Non-pigmented ciliary epithelial cell (primary cell): ENCODE measurements at regions not wholly inside any gene's neighbourhood (a gene's known extent, or its start where the extent isn't known, plus 50 kb on each side); places are given as distances from the start of the nearest gene placed in this dataset.
"Not testable (repeated sequence)": the region's sequence is repeated elsewhere in the genome, so short reads cannot be mapped to it uniquely, and the experiment has no call there.

Source experiments
- DNase-seq: peaks from one replicate; pipeline ENCODE4 v3.0.0-alpha.2; 2010; ENCODE audit warnings: low read depth

DNA sequence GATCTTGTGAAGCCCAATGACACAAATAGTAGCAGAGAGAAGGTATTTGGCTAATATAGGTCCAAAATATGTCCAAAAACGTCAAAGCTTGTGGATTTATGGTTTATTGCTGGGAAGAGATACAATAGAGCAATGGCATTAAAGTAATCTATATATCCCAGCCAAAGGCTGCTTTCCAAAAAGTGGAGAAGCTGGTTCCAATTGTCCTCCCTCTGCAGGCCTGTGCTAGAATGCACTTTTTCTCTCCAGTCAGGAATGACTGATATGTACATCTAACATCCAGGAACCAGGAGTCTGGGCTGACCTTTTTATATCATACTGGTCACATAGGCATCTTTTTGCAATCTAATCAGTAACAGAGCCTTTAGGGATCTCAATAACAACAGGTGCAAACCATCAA is 167.1 kb upstream of the FAM3C start:
- DNase-seq, result no peak

DNA sequence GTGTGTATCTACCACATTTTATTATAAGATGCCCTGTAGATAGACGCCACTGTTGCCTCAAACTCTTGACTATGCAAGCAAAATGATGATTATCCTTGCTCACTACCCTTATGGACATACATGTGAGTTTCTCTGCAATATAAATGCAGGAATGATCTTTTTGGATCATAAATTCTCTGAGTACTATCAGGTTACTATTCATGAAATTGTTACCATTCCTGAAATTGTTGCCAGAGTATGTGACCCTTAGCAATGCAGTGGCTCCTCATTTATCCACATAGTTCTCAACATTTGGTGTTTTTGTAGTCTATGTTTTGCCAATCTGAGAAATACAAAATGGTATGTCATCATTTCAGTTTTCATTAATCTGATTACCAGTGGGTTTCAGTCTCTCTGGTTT is 166.2 kb upstream of the FAM3C start:
- DNase-seq, result peak; percentile 24

DNA sequence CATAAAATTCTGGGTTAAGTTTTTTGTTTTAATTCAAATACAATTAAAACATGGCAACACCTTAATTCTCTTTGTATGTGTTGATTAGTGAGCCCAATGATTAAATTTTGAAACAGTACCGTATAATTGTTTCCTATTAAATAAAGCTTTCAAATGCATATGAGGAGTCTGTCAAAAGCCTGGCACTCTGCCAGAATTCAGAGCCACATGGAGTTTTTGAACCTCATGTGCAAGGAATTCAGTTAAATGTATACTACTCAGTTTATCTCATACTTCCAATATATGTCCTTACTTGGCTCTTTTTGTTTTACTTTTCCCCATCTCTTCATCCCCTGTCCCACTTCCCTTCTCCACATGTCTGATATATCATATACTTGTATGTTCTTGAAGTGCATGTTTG is 165.6 kb upstream of the FAM3C start:
- DNase-seq, result no peak

DNA sequence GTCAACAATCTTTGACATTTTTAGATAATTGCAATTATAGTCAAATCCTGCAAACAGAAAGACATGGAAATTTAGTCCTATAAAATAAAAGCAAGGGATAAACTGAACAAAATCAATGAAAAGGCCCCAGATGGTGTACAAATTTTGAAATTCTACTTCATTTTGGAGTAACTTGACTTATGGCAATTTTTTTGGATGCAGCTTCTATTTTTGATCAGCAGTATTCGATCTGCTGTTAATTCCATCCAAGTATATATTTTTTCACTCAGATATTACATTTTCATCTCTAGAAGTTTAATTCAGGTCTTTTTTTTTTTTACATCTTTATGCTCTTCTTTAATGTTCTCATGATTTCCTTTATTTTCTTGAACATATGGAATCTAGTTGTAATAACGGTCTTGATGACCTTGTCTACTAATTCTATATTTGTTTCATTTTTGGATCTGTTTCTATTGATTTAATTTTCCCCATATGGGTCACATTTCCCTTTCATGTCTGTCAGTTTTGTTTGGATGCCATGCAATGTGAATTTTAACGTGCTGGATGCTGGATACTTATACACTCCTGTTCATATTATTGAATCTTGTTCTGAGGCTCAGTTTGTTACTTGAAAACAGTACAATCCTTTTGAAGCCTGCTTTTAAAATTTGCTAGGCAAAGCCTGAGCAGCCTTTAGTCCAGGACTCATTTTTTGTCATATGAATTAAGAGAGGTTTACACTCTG is 164.3 kb upstream of the FAM3C start:
- no peak for DNase-seq

DNA sequence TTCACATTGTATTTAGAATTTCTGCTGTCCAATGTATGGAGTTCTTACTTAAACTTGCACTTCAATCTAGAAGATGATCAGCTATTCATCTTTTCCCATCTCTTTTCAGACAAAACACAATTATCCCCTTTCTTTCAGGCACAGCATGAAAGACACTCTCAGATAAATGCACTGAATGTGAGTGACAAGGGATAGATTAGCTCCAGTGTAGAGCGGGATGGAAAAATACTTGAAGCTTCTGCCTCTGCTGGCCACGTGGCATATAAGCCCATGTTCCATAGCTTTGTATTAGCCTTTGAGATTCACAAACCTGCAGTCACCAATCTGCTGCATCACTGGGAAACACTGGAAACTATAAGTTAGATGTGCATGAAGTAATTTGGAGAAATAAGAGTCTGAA is 162.2 kb upstream of the FAM3C start:
- no peak for DNase-seq

- DNase-seq, result no peak
Observed at GRCh38 chr7:121557034-121557892, 161.2 kb upstream of the FAM3C start.

- no peak for DNase-seq
Observed at GRCh38 chr7:121555558-121555957, 159.4 kb upstream of the FAM3C start.

- no peak for DNase-seq
Observed at GRCh38 chr7:121547544-121548092, 151.5 kb upstream of the FAM3C start.

GRCh38 chr7:121546632-121547543 is 150.8 kb upstream of the FAM3C start:
- no peak for DNase-seq

- DNase-seq, result no peak
Observed at GRCh38 chr7:121545418-121545817, 149.3 kb upstream of the FAM3C start.

- peak; percentile 90 for DNase-seq
Observed at GRCh38 chr7:121544726-121545125, 148.6 kb upstream of the FAM3C start.

- no peak for DNase-seq
Observed at GRCh38 chr7:121544238-121544637, 148.1 kb upstream of the FAM3C start.

DNA sequence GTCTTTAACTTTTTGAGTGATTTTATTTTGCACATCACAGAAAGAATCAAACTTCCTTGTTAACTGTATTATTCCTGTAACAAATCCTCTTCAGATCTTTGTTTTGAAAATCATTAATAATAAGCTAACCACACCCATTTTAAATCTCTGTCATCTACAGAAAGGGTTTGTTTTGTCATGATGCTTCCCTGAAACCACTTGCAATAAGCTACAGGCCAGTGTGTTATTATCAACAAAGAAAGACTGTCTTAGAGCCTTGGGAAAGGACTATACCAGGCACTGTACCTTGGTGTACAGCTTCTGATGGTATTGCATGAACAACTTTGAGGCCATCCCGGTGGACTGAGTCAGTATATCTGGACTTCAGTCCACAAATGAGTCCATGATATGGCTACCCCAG is 145.3 kb upstream of the FAM3C start:
- no peak for DNase-seq

GRCh38 chr7:121540138-121540537 is 144.0 kb upstream of the FAM3C start:
- DNase-seq, result no peak

DNA sequence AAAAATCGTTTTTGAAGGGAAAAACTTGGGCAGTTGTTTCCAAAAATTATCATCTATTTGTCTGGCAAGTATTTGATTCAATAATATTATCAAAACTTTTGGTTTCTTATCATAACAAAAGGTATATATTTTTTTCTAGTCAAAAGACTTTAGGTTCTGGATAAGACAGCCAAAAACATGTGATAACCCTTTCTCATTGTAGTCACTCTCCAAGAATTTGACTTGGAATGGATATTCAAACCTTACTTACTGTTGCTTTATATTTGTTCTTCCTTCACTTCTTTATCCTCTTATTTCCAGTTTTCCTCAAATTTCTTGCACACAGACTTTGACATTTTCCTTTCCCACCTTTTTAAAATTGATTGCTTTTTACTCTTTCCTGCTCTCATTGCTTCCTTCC is 140.9 kb upstream of the FAM3C start:
- no peak for DNase-seq

- DNase-seq, result no peak
Observed at GRCh38 chr7:121531175-121532070, 135.3 kb upstream of the FAM3C start.

GRCh38 chr7:121530227-121531174 is 134.4 kb upstream of the FAM3C start:
- peak; percentile 99 for DNase-seq

GRCh38 chr7:121529003-121529402 is 132.9 kb upstream of the FAM3C start:
- no peak for DNase-seq

- not testable (repeated sequence) for DNase-seq
Observed at GRCh38 chr7:121526210-121526609, 130.1 kb upstream of the FAM3C start.
